ENCODE measurements at regions not wholly inside any gene's neighbourhood (a gene's known extent, or its start where the extent isn't known, plus 50 kb on each side); places are given as distances from the start of the nearest gene placed in this dataset.

DNA sequence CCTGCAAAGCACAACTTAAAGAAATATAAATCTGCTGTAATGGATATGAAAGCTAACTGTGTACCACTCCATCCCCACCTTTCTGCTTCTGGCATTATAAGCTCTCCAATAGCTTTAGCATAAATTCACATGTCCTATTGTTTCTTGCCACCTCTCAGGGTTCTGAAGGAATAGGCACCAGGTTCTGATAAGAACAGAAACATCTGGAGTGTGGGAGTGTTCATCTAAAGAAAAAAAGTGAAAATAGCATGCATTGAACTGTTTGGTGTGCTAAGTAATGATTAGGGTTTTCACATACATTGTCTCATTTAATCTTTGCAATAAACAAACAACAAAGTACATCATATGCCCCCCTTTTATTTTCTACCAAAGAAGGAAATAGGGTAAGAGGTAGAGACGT, 72.3 kb downstream of the FAM76B start:
- Histone ChIP-seq H3K4me3 (ENCODE audit: low read length) (no peak overlapping the region), H3K9ac (ENCODE audit: low read length) (no peak overlapping the region), H3K27me3 (ENCODE audit: low read depth, low read length) (no peaks in the 10 kb centered on the region), H3K36me3 (replicated peaks; ENCODE audit: low read depth, low read length) (no peaks in the 10 kb centered on the region), H3K4me1 (ENCODE audit: low read length) (peaks cover 35% of the 10 kb centered on the region), H2AFZ (ENCODE audit: low read depth, low read length) (no peak overlapping the region), H4K20me1 (ENCODE audit: insufficient read depth, low read length) (no peaks in the 10 kb centered on the region), H3K27ac (ENCODE audit: low read length) (no peak overlapping the region), H3K4me2 (ENCODE audit: low read length) (no peak overlapping the region), H3K79me2 (ENCODE audit: low read length) (no peaks in the 10 kb centered on the region), H3K9me3 (ENCODE audit: insufficient read depth, low read length) (no peaks in the 10 kb centered on the region)
- TF ChIP-seq EZH2phosphoT487 (IDR thresholded peaks at IDR 0.05; ENCODE audit: low read depth) = no peak
- TF ChIP-seq, protein P1, sequence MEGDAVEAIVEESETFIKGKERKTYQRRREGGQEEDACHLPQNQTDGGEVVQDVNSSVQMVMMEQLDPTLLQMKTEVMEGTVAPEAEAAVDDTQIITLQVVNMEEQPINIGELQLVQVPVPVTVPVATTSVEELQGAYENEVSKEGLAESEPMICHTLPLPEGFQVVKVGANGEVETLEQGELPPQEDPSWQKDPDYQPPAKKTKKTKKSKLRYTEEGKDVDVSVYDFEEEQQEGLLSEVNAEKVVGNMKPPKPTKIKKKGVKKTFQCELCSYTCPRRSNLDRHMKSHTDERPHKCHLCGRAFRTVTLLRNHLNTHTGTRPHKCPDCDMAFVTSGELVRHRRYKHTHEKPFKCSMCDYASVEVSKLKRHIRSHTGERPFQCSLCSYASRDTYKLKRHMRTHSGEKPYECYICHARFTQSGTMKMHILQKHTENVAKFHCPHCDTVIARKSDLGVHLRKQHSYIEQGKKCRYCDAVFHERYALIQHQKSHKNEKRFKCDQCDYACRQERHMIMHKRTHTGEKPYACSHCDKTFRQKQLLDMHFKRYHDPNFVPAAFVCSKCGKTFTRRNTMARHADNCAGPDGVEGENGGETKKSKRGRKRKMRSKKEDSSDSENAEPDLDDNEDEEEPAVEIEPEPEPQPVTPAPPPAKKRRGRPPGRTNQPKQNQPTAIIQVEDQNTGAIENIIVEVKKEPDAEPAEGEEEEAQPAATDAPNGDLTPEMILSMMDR (IDR thresholded peaks at IDR 0.05; ENCODE audit: low read depth, low read length) = no peak

DNA sequence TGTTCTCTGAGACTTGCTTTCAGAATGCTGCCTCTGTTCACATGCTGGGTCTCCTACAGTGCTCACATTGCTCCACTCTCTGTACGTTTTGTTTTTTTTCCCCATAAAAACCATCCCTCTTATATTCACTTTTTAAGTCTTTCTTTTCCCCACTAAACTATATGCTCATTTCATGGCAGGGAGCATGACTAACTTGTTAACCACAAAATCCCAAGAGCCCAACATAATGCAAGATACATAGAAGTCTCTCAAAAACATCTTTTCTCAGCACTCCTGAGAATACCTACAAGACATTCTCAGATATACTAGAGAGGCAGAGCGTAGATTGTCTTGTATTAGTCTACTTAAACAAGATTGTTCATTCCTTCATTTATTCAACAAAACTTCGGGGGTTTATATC, 73.3 kb downstream of the FAM76B start:
- Histone ChIP-seq H3K9ac (ENCODE audit: low read length) (no peak overlapping the region), H3K27me3 (ENCODE audit: low read depth, low read length) (no peaks in the 10 kb centered on the region)

DNA sequence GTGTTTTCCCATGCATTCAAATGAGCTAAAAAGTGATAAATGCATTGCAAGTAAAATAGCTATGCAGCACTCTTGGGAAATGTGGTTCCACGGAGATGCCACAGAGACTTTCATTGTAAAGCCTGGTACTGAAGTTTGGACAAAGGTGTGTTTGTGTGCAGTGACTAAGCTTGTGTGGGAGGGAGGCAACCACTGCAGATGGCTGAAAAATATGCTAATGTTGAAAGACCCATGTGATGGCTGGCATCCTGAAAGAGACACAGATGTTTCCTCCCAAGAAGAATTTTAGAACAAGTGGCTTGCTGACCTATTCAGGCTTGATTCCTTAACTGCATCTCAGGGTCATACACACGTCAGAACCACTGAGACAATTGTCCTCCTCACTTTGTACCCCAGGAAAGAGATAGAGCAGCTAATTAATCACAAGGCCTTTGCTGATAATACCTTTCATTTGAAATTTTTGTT, 73.8 kb downstream of the FAM76B start:
- no peaks in the 10 kb centered on the region for H3K79me2 ChIP-seq (ENCODE audit: low read length)
- no peak overlapping the region for H3K9ac ChIP-seq (ENCODE audit: low read length)
- H3K4me2 ChIP-seq (ENCODE audit: low read length) = peak overlapping the region; percentile 64
- no peaks in the 10 kb centered on the region for H3K9me3 ChIP-seq (ENCODE audit: insufficient read depth, low read length)
- H3K36me3 ChIP-seq (replicated peaks; ENCODE audit: low read depth, low read length) = no peaks in the 10 kb centered on the region
- H3K27me3 ChIP-seq (ENCODE audit: low read depth, low read length) = no peaks in the 10 kb centered on the region
- peaks cover 50% of the 10 kb centered on the region for H3K4me1 ChIP-seq (ENCODE audit: low read length)
- H3K4me3 ChIP-seq (ENCODE audit: low read length) = peak overlapping the region; percentile 32
- no peaks in the 10 kb centered on the region for H4K20me1 ChIP-seq (ENCODE audit: insufficient read depth, low read length)
- TF ChIP-seq, protein P1 (IDR thresholded peaks at IDR 0.05; ENCODE audit: low read depth, low read length) = no peak
- no peak for TF ChIP-seq EZH2phosphoT487 (IDR thresholded peaks at IDR 0.05; ENCODE audit: low read depth)
- peak overlapping the region; percentile 34 for H2AFZ ChIP-seq (ENCODE audit: low read depth, low read length)
- peak overlapping the region; percentile 59 for H3K27ac ChIP-seq (ENCODE audit: low read length)

More for the DNA sequence above, 73.3 kb downstream of the FAM76B start:
- no peaks in the 10 kb centered on the region for H3K79me2 ChIP-seq (ENCODE audit: low read length)
- no peaks in the 10 kb centered on the region for H3K9me3 ChIP-seq (ENCODE audit: insufficient read depth, low read length)
- H3K4me3 ChIP-seq (ENCODE audit: low read length) = no peak overlapping the region
- peak overlapping the region; percentile 59; the same call in 1 of the 2 replicates for H3K27ac ChIP-seq (ENCODE audit: low read length)
- no peaks in the 10 kb centered on the region for H4K20me1 ChIP-seq (ENCODE audit: insufficient read depth, low read length)
- no peaks in the 10 kb centered on the region for H3K36me3 ChIP-seq (replicated peaks; ENCODE audit: low read depth, low read length)
- peak overlapping the region; percentile 64 for H3K4me2 ChIP-seq (ENCODE audit: low read length)
- peak overlapping the region; percentile 34 for H2AFZ ChIP-seq (ENCODE audit: low read depth, low read length)
- no peak for TF ChIP-seq EZH2phosphoT487 (IDR thresholded peaks at IDR 0.05; ENCODE audit: low read depth)
- TF ChIP-seq, protein P1 (IDR thresholded peaks at IDR 0.05; ENCODE audit: low read depth, low read length) = no peak
- peaks cover 45% of the 10 kb centered on the region for H3K4me1 ChIP-seq (ENCODE audit: low read length)

DNA sequence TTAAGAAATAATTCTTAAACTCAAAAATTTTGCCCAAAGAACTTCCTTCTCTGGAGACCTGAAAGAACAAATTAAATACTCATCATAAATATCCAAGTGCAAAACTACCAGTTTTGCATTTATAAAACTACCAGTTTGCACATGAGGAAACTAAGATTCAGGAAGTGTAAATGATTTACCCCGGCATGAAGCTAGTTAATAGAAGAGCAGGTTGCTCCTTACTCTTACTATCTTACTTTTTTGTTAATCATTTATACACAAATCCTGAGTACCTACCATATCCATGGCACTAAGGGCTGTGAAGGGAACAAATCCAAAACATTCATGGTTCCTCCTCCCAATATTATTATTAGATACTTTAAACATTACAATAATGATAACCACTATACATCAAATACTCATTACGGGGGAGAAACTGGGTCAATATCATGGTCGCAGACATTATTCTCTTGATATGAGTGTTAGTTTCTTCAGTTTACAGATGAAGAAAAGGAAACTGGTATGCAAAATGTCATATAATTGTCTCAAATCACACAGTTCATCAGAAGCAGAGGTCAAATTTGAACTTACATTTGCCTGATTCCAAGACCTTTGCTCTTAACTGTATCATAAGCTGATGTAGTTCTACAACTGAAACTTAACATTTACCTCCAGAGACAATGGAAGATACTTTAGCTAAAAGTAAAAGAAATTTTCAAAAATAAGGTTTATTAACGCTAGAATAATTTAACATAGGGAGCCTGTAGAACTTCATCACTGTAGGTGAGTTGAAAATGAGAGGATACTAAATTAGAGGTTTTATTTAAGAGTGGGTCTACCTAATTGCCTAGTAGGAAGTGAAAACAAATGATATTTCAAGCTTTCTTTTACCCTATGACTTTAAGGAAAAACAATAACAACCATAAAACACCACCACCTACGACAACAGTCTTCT, 74.5 kb downstream of the FAM76B start:
- Histone ChIP-seq H4K20me1 (ENCODE audit: insufficient read depth, low read length) (no peaks in the 10 kb centered on the region), H2AFZ (ENCODE audit: low read depth, low read length) (peak overlapping the region; percentile 34), H3K27me3 (ENCODE audit: low read depth, low read length) (no peaks in the 10 kb centered on the region), H3K4me3 (ENCODE audit: low read length) (peak overlapping the region; percentile 32), H3K36me3 (replicated peaks; ENCODE audit: low read depth, low read length) (no peaks in the 10 kb centered on the region), H3K27ac (ENCODE audit: low read length) (peak overlapping the region; percentile 59), H3K9me3 (ENCODE audit: insufficient read depth, low read length) (no peaks in the 10 kb centered on the region), H3K4me2 (ENCODE audit: low read length) (peak overlapping the region; percentile 64), H3K79me2 (ENCODE audit: low read length) (no peaks in the 10 kb centered on the region), H3K9ac (ENCODE audit: low read length) (peak overlapping the region; percentile 17; the same call in 1 of the 2 replicates), H3K4me1 (ENCODE audit: low read length) (peaks cover 53% of the 10 kb centered on the region)
- TF ChIP-seq, protein P1 (IDR thresholded peaks at IDR 0.05; ENCODE audit: low read depth, low read length) = no peak

All from OCI-LY3 (cell line).